HFFc6 (cell line): ENCODE measurements at regions not wholly inside any gene's neighbourhood (a gene's known extent, or its start where the extent isn't known, plus 50 kb on each side); places are given as distances from the start of the nearest gene placed in this dataset.
A peak's percentile ranks its signal among the peaks of the same experiment; 100 is the strongest.

ENCODE experiments used
- DNase-seq: peaks from one replicate; pipeline ENCODE4 v3.0.0-alpha.2; 2018
- H3K27ac Mint-ChIP-seq: 2 replicates; pipeline ENCODE4 v1.8.0; 2020; ENCODE audit warnings: mild to moderate bottlenecking, mixed read lengths
- H3K27me3 Mint-ChIP-seq: 2 replicates; pipeline ENCODE4 v1.8.0; 2021; ENCODE audit warnings: mild to moderate bottlenecking, moderate library complexity, mixed read lengths; ENCODE audit not compliant: insufficient read depth
- H3K36me3 Mint-ChIP-seq: 2 replicates; pipeline ENCODE4 v1.8.0; 2021; ENCODE audit warnings: low read depth, mixed read lengths
- H3K4me1 Mint-ChIP-seq: 2 replicates; pipeline ENCODE4 v1.8.0; 2020; ENCODE audit warnings: low read depth, mixed read lengths
- H3K4me3 Mint-ChIP-seq: 2 replicates; pipeline ENCODE4 v1.8.0; 2020; ENCODE audit warnings: mild to moderate bottlenecking, moderate library complexity, mixed read lengths
- H3K9me3 Mint-ChIP-seq: 2 replicates; pipeline ENCODE4 v1.8.0; 2020; ENCODE audit warnings: mild to moderate bottlenecking, mixed read lengths
- TF ChIP-seq, protein P1 (sequence below): fragments of 200-600 bp; sonication (generic); IDR thresholded peaks from 2 replicates; pipeline ENCODE4 v1.5.0; 2021; ENCODE audit warnings: antibody characterized with exemption, mild to moderate bottlenecking

DNA sequence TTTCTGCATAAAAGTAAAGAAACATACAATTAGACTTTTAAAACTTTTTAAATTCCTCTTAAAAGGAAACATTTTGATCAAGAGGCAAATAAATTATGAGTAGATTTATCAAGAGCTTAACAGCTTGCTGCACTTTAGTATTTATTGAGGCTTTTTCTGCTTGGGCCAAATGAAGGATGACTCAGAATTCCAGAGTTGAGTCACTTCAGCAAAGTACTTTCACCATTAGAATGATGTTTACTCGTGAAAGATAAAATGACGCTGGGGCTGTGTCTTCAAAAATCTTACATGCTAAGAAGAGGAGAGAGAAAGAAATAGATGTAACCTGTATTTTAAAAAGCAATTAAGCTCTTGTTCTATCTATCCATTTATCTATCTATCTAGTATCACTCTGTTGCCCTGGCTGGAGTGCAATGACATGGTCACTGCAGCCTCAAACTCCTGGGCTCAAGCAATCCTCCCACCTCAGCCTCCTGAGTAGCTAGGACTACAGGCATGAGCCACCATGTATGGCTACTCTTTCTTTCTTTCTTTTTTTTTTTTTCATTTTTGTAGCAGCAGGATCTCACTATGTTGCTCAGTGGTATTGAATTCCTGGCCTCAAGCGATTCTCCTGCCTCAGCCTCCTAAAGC is 75.3 kb upstream of the RIOK3 start:
- Mint-ChIP-seq H3K36me3 (no peaks in the 10 kb centered on the region), H3K9me3 (no peaks in the 10 kb centered on the region), H3K27ac (peak overlapping the region; percentile 87), H3K4me3 (peak overlapping the region; percentile 77), H3K4me1 (peaks cover 41% of the 10 kb centered on the region), H3K27me3 (no peaks in the 10 kb centered on the region; the same call in 1 of the 2 replicates)
- DNase-seq = peak; percentile 78
- TF ChIP-seq, protein P1, sequence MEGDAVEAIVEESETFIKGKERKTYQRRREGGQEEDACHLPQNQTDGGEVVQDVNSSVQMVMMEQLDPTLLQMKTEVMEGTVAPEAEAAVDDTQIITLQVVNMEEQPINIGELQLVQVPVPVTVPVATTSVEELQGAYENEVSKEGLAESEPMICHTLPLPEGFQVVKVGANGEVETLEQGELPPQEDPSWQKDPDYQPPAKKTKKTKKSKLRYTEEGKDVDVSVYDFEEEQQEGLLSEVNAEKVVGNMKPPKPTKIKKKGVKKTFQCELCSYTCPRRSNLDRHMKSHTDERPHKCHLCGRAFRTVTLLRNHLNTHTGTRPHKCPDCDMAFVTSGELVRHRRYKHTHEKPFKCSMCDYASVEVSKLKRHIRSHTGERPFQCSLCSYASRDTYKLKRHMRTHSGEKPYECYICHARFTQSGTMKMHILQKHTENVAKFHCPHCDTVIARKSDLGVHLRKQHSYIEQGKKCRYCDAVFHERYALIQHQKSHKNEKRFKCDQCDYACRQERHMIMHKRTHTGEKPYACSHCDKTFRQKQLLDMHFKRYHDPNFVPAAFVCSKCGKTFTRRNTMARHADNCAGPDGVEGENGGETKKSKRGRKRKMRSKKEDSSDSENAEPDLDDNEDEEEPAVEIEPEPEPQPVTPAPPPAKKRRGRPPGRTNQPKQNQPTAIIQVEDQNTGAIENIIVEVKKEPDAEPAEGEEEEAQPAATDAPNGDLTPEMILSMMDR = no peak

DNA sequence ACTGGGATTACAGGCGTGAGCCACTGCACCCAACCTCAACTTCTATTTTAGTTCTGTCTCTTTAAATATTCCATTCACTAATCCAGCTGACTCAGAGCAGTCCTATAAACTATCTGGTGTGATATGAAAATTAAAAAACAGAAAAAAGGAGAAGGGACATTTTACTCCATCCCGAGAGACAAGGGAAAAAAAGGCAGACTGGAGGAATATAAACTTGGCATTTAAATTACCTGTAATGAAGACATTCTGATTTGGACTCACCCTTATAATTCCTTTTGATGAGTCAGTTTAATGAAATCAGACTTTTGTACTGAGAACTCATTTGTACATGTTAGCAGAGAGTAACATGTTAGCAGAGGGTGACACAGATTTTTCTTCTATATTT is 74.8 kb upstream of the RIOK3 start:
- no peaks in the 10 kb centered on the region for H3K36me3 Mint-ChIP-seq
- DNase-seq = no peak
- no peaks in the 10 kb centered on the region for H3K9me3 Mint-ChIP-seq
- H3K4me3 Mint-ChIP-seq = peak overlapping the region; percentile 77
- TF ChIP-seq, protein P1 = no peak
- H3K4me1 Mint-ChIP-seq = peaks cover 41% of the 10 kb centered on the region
- peaks cover under 1% of the 10 kb centered on the region; the same call in 1 of the 2 replicates for H3K27me3 Mint-ChIP-seq
- peak overlapping the region; percentile 87 for H3K27ac Mint-ChIP-seq

DNA sequence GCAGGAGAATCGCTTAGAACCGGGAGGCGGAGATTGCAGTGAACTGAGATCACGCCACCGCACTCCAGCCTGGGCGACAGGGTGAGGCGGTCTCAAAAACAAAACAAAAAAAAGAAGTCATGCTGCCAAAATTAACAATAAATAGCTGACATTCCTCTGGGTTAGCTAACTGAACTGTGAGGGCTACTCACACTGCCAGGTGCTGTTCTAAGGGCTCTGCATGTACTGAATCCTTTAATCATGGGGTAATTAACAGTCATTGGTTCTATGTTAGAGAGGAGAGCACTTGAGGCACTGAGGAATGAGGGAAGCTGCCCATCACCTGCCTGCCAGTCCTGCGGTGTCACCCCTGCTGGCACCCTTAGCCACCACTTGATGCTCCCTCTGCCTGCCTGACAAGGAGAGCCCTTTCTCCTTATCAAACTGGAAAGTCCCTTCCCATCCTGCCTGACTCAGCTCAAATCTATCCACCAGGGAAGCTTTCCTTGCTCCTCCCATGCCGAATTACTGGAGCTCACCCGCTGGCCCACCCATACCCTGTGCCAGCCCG is 73.0 kb upstream of the RIOK3 start:
- Mint-ChIP-seq H3K27me3 (peaks cover 4% of the 10 kb centered on the region; the same call in 1 of the 2 replicates), H3K9me3 (no peaks in the 10 kb centered on the region), H3K27ac (peak overlapping the region; percentile 36; the same call in 1 of the 2 replicates), H3K4me3 (no peak overlapping the region), H3K4me1 (peaks cover 41% of the 10 kb centered on the region), H3K36me3 (0 out of 2 replicates have a peak, but pooled peaks cover 4% of the 10 kb centered on the region)
- TF ChIP-seq, protein P1 = no peak
- no peak for DNase-seq

DNA sequence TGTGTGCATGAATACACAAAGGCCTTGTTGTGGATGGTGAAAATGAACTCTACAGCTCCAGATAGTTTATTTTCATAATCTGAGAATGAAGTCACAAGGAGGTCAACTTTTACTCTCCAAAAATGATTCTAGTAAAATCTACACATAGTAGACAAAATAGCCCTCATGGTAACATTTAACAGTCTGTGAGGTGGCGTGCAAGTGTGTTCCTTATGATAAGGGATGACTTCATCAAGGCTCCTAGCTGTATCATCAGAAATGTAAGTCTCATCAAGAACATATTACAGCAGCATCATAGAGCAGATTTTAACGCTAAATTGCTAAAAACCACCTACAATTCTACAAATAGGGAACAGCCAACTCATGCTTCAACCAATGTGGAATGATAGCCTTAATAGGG is 72.3 kb upstream of the RIOK3 start:
- no peak overlapping the region for H3K4me3 Mint-ChIP-seq
- no peaks in the 10 kb centered on the region for H3K9me3 Mint-ChIP-seq
- DNase-seq = no peak
- 0 out of 2 replicates have a peak, but pooled peaks cover 4% of the 10 kb centered on the region for H3K36me3 Mint-ChIP-seq
- H3K27me3 Mint-ChIP-seq = peaks cover 4% of the 10 kb centered on the region; the same call in 1 of the 2 replicates
- H3K27ac Mint-ChIP-seq = 0 out of 2 replicates have a peak overlapping the region, but pooled peaks have one; percentile 24
- peaks cover 41% of the 10 kb centered on the region for H3K4me1 Mint-ChIP-seq
- TF ChIP-seq, protein P1 = no peak

DNA sequence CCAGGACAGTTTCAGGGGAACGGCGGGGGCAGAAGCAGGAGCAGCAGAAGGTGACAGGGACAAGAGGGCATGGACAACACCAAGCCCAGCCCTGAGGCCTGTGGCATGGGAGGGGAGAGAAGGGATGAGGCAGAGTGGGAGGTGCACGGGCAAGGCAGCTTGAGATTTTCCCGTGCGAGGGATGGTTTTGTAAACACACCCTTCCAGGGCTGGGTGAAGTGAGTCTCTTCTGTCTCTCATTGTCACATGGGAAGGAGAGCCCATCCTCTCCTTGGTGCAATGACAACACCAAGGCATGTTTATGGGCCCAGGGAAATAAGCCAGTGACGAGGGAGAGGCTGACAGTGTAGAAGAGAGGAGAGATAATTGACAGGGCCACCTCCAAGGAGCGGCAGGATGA is 69.6 kb upstream of the RIOK3 start:
- 0 out of 2 replicates have a peak, but pooled peaks cover 4% of the 10 kb centered on the region for H3K36me3 Mint-ChIP-seq
- H3K9me3 Mint-ChIP-seq = no peaks in the 10 kb centered on the region
- peaks cover 32% of the 10 kb centered on the region for H3K4me1 Mint-ChIP-seq
- peaks cover 4% of the 10 kb centered on the region; the same call in 1 of the 2 replicates for H3K27me3 Mint-ChIP-seq
- H3K27ac Mint-ChIP-seq = no peak overlapping the region
- no peak overlapping the region for H3K4me3 Mint-ChIP-seq
- TF ChIP-seq, protein P1 = no peak
- DNase-seq = no peak
